GM12878 (cell line): ENCODE measurements at regions not wholly inside any gene's neighbourhood (a gene's known extent, or its start where the extent isn't known, plus 50 kb on each side); places are given as distances from the start of the nearest gene placed in this dataset.

ENCODE experiments used
- CHD1 ChIP-seq: IDR thresholded peaks from 2 replicates; pipeline ENCODE4 v1.6.1; 2012; ENCODE audit warnings: low read depth, low read length, improper control_type of control experiment
- EZH2 ChIP-seq: IDR thresholded peaks from 2 replicates; pipeline ENCODE4 v1.6.1; 2012; ENCODE audit warnings: low read depth, mild to moderate bottlenecking, control low read depth, inconsistent platforms, low read length, borderline replicate concordance; ENCODE audit not compliant: control insufficient read depth
- RAD21 ChIP-seq: IDR thresholded peaks from 2 replicates; pipeline ENCODE4 v1.6.1; 2011; ENCODE audit warnings: mild to moderate bottlenecking, low read depth, low read length, moderate library complexity; ENCODE audit not compliant: insufficient read depth
- TCF3 ChIP-seq: IDR thresholded peaks from 2 replicates; pipeline ENCODE4 v1.6.1; 2012; ENCODE audit warnings: low read depth, mild to moderate bottlenecking, low read length, borderline replicate concordance; ENCODE audit not compliant: insufficient read depth
- TF ChIP-seq, protein P1 (sequence below), 3 experiments: IDR thresholded peaks in 2 of 3; conservative IDR thresholded peaks in 1 of 3; 2 replicates each; pipeline ENCODE4 v1.5.1; 2011; ENCODE audit warnings: low read depth in 3 of 3, low read length in 3 of 3, mild to moderate bottlenecking in 3 of 3, control low read depth in 2 of 3, moderate library complexity in 2 of 3, inconsistent platforms in 1 of 3, mixed read lengths in 1 of 3; ENCODE audit not compliant: control insufficient read depth in 2 of 3, insufficient read depth in 1 of 3; ENCODE audit errors: extremely low read depth in 1 of 3

DNA sequence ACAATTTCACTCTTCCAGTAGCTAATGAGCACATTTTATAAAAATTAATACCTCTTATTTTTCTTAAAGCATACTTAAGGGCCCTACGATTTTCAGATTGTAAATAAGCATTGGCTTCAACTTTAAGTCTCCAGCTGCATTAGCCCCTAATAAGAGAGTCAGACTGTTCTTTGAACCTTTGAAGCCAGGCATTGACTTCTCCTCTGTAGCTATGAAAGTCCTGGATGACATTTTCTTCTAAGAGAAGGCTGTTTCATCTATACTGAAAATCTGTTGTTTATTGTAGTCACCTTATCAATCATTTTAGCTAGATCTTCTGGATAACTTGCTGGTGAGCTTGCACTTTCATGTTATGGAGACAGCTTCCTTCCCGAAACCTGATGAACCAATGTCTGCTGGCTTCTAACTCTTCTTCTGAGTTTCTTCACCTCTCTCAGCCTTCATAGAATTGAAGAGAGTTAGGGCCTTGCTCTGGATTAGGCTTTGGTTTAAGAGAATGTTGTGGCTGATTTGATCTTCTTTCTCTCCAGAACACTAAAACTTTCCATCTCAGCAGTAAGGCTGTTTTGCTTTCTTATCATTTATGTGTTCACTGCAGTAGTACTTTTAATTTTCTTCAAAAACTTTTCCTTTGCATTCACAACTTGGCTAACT lies 377.1 kb upstream of the RGS6 start:
- TF ChIP-seq, protein P1, sequence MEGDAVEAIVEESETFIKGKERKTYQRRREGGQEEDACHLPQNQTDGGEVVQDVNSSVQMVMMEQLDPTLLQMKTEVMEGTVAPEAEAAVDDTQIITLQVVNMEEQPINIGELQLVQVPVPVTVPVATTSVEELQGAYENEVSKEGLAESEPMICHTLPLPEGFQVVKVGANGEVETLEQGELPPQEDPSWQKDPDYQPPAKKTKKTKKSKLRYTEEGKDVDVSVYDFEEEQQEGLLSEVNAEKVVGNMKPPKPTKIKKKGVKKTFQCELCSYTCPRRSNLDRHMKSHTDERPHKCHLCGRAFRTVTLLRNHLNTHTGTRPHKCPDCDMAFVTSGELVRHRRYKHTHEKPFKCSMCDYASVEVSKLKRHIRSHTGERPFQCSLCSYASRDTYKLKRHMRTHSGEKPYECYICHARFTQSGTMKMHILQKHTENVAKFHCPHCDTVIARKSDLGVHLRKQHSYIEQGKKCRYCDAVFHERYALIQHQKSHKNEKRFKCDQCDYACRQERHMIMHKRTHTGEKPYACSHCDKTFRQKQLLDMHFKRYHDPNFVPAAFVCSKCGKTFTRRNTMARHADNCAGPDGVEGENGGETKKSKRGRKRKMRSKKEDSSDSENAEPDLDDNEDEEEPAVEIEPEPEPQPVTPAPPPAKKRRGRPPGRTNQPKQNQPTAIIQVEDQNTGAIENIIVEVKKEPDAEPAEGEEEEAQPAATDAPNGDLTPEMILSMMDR (IDR thresholded peaks at IDR 0.05 in 2 of 3, conservative IDR thresholded peaks at IDR 0.05 in 1 of 3; ENCODE audit: control insufficient read depth in 2 of 3, extremely low read depth in 1 of 3, insufficient read depth in 1 of 3, low read depth in 3 of 3, low read length in 3 of 3) = no peak
- TF ChIP-seq CHD1 (no peak; the same call in 1 of the 2 replicates), RAD21 (no peak), TCF3 (no peak), EZH2 (no peak)
